Tibial nerve (tissue), 4 donors: ENCODE measurements at regions not wholly inside any gene's neighbourhood (a gene's known extent, or its start where the extent isn't known, plus 50 kb on each side); places are given as distances from the start of the nearest gene placed in this dataset.

ENCODE experiments used
- DNase-seq, 2 donors: peaks; one replicate each; pipeline ENCODE4 v3.0.0-alpha.2; 2019; ENCODE audit warnings: low spot score in 2 of 2
- H3K27ac ChIP-seq, 4 donors: fragments of 200-600 bp; sonication (generic) in 3 of 4; one replicate each; pipeline ENCODE4 v1.5.1; 2017 to 2019; ENCODE audit warnings: mild to moderate bottlenecking in 1 of 4
- H3K27me3 ChIP-seq, 2 donors: fragments of 200-600 bp; sonication (generic) in 1 of 2; one replicate each; pipeline versions ENCODE4 v1.5.1 to v1.6.0; 2017 to 2019
- H3K36me3 ChIP-seq, 3 donors: fragments of 200-600 bp; sonication (generic); one replicate each; pipeline ENCODE4 v1.5.1; 2018 to 2019
- H3K4me1 ChIP-seq, 4 donors: fragments of 200-600 bp; sonication (generic) in 3 of 4; one replicate each; pipeline ENCODE4 v1.5.1; 2017 to 2019
- H3K4me3 ChIP-seq, 4 donors: fragments of 200-600 bp; sonication (generic) in 3 of 4; one replicate each; pipeline ENCODE4 v1.5.1; 2017 to 2019; ENCODE audit warnings: mild to moderate bottlenecking in 1 of 4, moderate library complexity in 1 of 4
- H3K9me3 ChIP-seq, 4 donors: fragments of 200-600 bp; sonication (generic) in 3 of 4; one replicate each; pipeline ENCODE4 v1.5.1; 2017 to 2019
- EP300 ChIP-seq, 2 donors: sonication (generic); formaldehyde crosslinking; IDR thresholded peaks; one replicate each; pipeline ENCODE4 v1.6.1; 2017; ENCODE audit warnings: antibody characterized with exemption in 2 of 2, mild to moderate bottlenecking in 1 of 2
- POLR2A ChIP-seq, 2 donors: fragments of 450-650 bp; IDR thresholded peaks; one replicate each; pipeline ENCODE4 v1.6.1; 2017; ENCODE audit warnings: antibody characterized with exemption in 2 of 2, mild to moderate bottlenecking in 2 of 2, moderate library complexity in 2 of 2
- WGBS, 2 donors: methylation state at CpG; one replicate each; pipeline ENCODE4 v1.1.5; 2018; 5-methylcytosine and 5-hydroxymethylcytosine counted together
- TF ChIP-seq, protein P1 (sequence below), 5 experiments: fragments of 200-600 bp in 3 of 5; fragments of 450-650 bp in 2 of 5; sonication (generic) in 3 of 5; IDR thresholded peaks; one replicate each; pipeline ENCODE4 v1.5.1; 2016 to 2019; ENCODE audit warnings: antibody characterized with exemption in 5 of 5, mild to moderate bottlenecking in 3 of 5, moderate library complexity in 2 of 5

DNA sequence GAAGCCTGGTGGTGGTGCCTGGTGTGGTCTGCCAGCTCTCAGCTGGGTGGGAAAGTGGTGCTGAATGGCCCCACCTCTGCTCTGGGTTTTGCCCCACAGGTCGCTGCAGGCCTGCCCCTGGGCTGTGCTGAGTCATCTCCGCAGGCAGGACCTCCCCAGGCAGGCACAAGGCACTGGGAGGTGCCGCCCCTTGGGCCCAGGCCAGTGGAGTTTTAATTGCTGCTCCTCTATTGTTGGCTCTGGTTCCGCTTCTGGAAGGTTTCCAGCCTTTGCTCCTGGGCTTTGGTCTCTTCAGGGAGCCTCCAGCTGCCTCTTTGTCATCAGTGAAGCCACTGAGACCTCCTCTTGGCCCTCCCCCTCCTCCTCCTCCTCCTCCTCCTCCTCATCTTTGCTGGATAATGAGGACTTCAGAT, 180.3 kb upstream of the GRB10 start:
- Histone ChIP-seq H3K4me3 (no peak overlapping the region), H3K36me3 (no peaks in the 10 kb centered on the region), H3K4me1 (peaks cover 0 to 8% (median 0%) of the 10 kb centered on the region in 4 donors), H3K27ac (no peak overlapping the region), H3K9me3 (no peaks in the 10 kb centered on the region), H3K27me3 (no peaks in the 10 kb centered on the region)
- TF ChIP-seq, protein P1, sequence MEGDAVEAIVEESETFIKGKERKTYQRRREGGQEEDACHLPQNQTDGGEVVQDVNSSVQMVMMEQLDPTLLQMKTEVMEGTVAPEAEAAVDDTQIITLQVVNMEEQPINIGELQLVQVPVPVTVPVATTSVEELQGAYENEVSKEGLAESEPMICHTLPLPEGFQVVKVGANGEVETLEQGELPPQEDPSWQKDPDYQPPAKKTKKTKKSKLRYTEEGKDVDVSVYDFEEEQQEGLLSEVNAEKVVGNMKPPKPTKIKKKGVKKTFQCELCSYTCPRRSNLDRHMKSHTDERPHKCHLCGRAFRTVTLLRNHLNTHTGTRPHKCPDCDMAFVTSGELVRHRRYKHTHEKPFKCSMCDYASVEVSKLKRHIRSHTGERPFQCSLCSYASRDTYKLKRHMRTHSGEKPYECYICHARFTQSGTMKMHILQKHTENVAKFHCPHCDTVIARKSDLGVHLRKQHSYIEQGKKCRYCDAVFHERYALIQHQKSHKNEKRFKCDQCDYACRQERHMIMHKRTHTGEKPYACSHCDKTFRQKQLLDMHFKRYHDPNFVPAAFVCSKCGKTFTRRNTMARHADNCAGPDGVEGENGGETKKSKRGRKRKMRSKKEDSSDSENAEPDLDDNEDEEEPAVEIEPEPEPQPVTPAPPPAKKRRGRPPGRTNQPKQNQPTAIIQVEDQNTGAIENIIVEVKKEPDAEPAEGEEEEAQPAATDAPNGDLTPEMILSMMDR (IDR thresholded peaks at IDR 0.05): no peak
- no peak for TF ChIP-seq POLR2A (IDR thresholded peaks at IDR 0.05)
- no peak for TF ChIP-seq EP300 (IDR thresholded peaks at IDR 0.05)
- WGBS, 2 donors: 11 to 18% methylated on average over 4 of the region's 4 CpGs
- DNase-seq: peak in 1 of 2 donors; percentile 14

DNA sequence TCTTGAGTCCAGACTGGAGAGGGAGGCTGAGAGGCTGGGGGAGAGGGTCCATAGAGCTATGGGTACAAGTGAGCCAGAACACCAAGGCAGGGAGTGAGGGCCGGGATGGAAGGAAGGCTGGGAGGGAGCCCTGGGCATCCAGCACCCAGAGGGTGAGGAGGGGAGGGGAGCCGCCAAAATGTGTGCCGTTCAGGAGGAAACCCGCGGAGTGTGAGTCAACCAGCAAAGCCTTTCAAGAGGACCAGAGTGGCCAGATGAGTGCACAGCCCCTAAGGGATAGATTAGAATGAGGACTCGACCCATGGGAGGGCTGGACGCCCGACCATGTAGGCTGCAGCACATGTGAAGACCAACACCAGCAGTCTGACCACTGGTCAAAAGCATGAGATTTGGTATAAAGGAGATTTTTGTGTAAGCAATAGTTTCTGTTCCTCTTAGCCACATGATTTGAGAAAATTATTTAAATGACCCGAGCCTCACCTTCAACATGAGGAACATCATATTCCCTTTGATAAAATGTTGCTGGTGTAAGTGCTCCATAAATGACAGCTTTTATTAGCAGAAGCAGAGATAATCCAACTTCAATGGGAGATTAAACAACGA, 179.7 kb upstream of the GRB10 start:
- H3K27ac ChIP-seq: no peak overlapping the region
- H3K27me3 ChIP-seq: no peaks in the 10 kb centered on the region
- 78 to 80% methylated on average over 10 of the region's 10 CpGs for WGBS, 2 donors
- H3K4me1 ChIP-seq: peaks cover 0 to 8% (median 0%) of the 10 kb centered on the region in 4 donors
- H3K36me3 ChIP-seq: no peaks in the 10 kb centered on the region
- no peak for TF ChIP-seq EP300 (IDR thresholded peaks at IDR 0.05)
- TF ChIP-seq, protein P1 (IDR thresholded peaks at IDR 0.05): no peak
- no peak for TF ChIP-seq POLR2A (IDR thresholded peaks at IDR 0.05)
- no peaks in the 10 kb centered on the region for H3K9me3 ChIP-seq
- no peak overlapping the region for H3K4me3 ChIP-seq
- no peak for DNase-seq

DNA sequence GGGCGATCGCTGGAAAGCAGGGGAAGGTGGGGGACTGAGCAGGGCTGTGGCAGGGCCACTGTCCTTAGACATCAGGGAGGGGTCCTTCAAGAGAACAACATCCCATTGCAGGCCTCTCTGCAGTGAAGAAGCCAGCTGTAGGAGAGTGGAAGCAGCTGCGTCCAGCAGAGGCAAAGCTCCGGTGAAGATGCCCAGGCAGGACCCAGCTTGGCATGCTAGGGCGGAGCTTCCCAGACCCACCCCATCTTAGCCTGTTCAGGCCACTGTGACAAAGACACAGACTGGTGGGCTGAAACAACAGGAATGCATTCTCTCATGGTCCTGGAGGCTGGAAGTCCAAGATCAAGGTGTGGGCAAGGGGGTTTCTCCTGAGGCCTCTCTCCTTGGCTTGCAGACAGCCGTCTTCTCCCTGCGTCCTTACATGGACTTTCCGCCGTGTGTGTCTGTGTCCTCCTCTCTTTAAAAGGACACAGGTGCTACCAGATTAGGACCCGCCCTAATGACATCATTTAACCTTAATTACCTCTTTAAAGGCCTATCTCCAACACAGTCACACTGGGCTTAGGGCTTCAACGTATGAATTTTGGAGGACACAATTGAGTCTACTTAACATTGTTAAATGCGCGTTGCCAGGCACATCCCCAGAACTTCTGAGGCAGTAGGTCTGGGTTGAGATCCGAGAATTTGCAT, 178.1 kb upstream of the GRB10 start:
- DNase-seq: no peak
- Histone ChIP-seq H3K9me3 (no peaks in the 10 kb centered on the region), H3K27me3 (no peaks in the 10 kb centered on the region), H3K4me3 (no peak overlapping the region), H3K4me1 (peaks cover 0 to 8% (median 0%) of the 10 kb centered on the region in 4 donors), H3K27ac (no peak overlapping the region), H3K36me3 (no peaks in the 10 kb centered on the region)
- TF ChIP-seq POLR2A (IDR thresholded peaks at IDR 0.05): no peak
- TF ChIP-seq, protein P1 (IDR thresholded peaks at IDR 0.05): no peak
- TF ChIP-seq EP300 (IDR thresholded peaks at IDR 0.05): no peak
- 80 to 85% methylated on average over 13 to 14 of the region's 14 CpGs for WGBS, 2 donors

- Histone ChIP-seq H3K4me1 (peaks cover 0 to 8% (median 0%) of the 10 kb centered on the region in 4 donors), H3K27ac (no peak overlapping the region), H3K36me3 (no peaks in the 10 kb centered on the region), H3K4me3 (no peak overlapping the region), H3K27me3 (no peaks in the 10 kb centered on the region), H3K9me3 (no peaks in the 10 kb centered on the region)
- TF ChIP-seq EP300 (IDR thresholded peaks at IDR 0.05): no peak
- no peak for TF ChIP-seq POLR2A (IDR thresholded peaks at IDR 0.05)
- TF ChIP-seq, protein P1 (IDR thresholded peaks at IDR 0.05): no peak
- no peak for DNase-seq
- WGBS, 2 donors: 79 to 84% methylated on average over 1 of the region's 1 CpG
Measured at GRCh38 chr7:50959991-50960390, 177.3 kb upstream of the GRB10 start.

DNA sequence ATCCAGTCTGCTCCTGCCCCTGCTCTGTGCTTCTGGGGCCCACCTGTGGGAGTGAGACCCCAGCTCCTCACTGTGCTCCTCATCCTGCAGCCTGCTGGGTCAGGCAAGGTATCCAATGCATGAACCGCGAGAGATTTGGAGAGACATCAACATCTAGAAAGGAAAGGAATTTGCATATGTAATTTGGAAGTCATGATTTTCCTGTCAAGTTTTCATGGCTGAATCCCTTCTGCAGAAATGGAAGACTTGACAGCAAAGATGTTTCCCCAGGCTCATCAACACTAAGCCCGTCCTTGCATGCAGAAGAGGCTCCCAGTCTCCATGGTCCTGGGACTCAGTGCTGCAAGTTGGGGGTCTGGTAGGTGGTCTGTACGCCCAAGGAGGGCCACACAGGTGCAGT, 176.9 kb upstream of the GRB10 start:
- peaks cover 0 to 8% (median 0%) of the 10 kb centered on the region in 4 donors for H3K4me1 ChIP-seq
- H3K27me3 ChIP-seq: no peaks in the 10 kb centered on the region
- H3K4me3 ChIP-seq: no peak overlapping the region
- WGBS, 2 donors: 95 to 100% methylated on average over 4 of the region's 4 CpGs
- H3K27ac ChIP-seq: no peak overlapping the region
- DNase-seq: no peak
- H3K36me3 ChIP-seq: no peaks in the 10 kb centered on the region
- H3K9me3 ChIP-seq: no peaks in the 10 kb centered on the region
- TF ChIP-seq EP300 (IDR thresholded peaks at IDR 0.05) (no peak), POLR2A (IDR thresholded peaks at IDR 0.05) (no peak)
- TF ChIP-seq, protein P1 (IDR thresholded peaks at IDR 0.05): no peak
